PC-3 (cell line): ENCODE measurements at regions not wholly inside any gene's neighbourhood (a gene's known extent, or its start where the extent isn't known, plus 50 kb on each side); places are given as distances from the start of the nearest gene placed in this dataset.
A peak's percentile ranks its signal among the peaks of the same experiment; 100 is the strongest.

ENCODE experiments used
- ATAC-seq: fragments of 200-7000 bp; cut with Tn5 transposase; 2 replicates; pipeline ENCODE4 v1.9.1; 2020; ENCODE audit warnings: mild to moderate bottlenecking, moderate library complexity
- BruUV-seq: library from RNA; stranded (reverse); fragments of 400-500 nt; replicated peaks from 2 replicates; lab custom pipeline; 2021; lab: Mats Ljungman, UMichigan
- CTCF ChIA-PET: fragments of 300-600 bp; sonication (Branson Sonifier 250); formaldehyde crosslinking; loops from one replicate; lab custom pipeline; 2022; ENCODE audit warnings: antibody characterized with exemption; lab: Charles Lee
- POLR2A ChIA-PET: fragments of 300-600 bp; sonication (Branson Sonifier 250); formaldehyde crosslinking; loops from one replicate; lab custom pipeline; 2022; ENCODE audit warnings: antibody characterized with exemption; ENCODE audit not compliant: unreplicated experiment; lab: Charles Lee
- DNase-seq: peaks from one replicate; pipeline ENCODE4 v3.0.0-alpha.2; 2015
- H2AFZ ChIP-seq: fragments of 300-600 bp; sonication (generic); 2 replicates; pipeline ENCODE4 v1.6.0; 2016; ENCODE audit warnings: antibody characterized with exemption, low read length
- H3F3A ChIP-seq: fragments of 300-600 bp; sonication (generic); one replicate; pipeline ENCODE4 v1.6.0; 2017; ENCODE audit warnings: antibody characterized with exemption, low read length, control low read depth, mild to moderate bottlenecking; ENCODE audit not compliant: unreplicated experiment
- H3K27ac ChIP-seq: fragments of 300-600 bp; sonication (generic); 2 replicates; pipeline ENCODE4 v1.5.1; 2016; ENCODE audit warnings: mild to moderate bottlenecking, low read length
- H3K27me3 ChIP-seq: fragments of 300-600 bp; sonication (generic); 2 replicates; pipeline ENCODE4 v1.6.1; 2016; ENCODE audit warnings: low read length, mixed read lengths
- H3K36me3 ChIP-seq: fragments of 300-600 bp; sonication (generic); 2 replicates; pipeline ENCODE4 v1.6.1; 2016; ENCODE audit warnings: low read depth, mixed run types, low read length, mixed read lengths
- H3K4me1 ChIP-seq: fragments of 300-600 bp; sonication (generic); 2 replicates; pipeline ENCODE4 v1.5.1; 2016; ENCODE audit warnings: low read length; ENCODE audit not compliant: insufficient read depth
- H3K4me2 ChIP-seq: fragments of 300-600 bp; sonication (generic); 2 replicates; pipeline ENCODE4 v1.6.0; 2016; ENCODE audit warnings: low read length
- H3K4me3 ChIP-seq: fragments of 300-600 bp; sonication (generic); 2 replicates; pipeline ENCODE4 v1.5.1; 2016; ENCODE audit warnings: mild to moderate bottlenecking, low read length, mixed read lengths
- H3K79me2 ChIP-seq: fragments of 300-600 bp; sonication (generic); 2 replicates; pipeline ENCODE4 v1.6.1; 2017; ENCODE audit warnings: low read length, mixed read lengths
- H3K9ac ChIP-seq: fragments of 300-600 bp; sonication (generic); 2 replicates; pipeline ENCODE4 v1.6.0; 2016; ENCODE audit warnings: mild to moderate bottlenecking, low read length
- H3K9me2 ChIP-seq: fragments of 300-600 bp; sonication (generic); replicated peaks from 2 replicates; pipeline ENCODE4 v1.6.1; 2016; ENCODE audit warnings: mixed run types, low read length, mixed read lengths
- H3K9me3 ChIP-seq: fragments of 300-600 bp; sonication (generic); 2 replicates; pipeline ENCODE4 v1.6.1; 2016; ENCODE audit warnings: low read length, mixed read lengths
- H4K20me1 ChIP-seq: fragments of 300-600 bp; sonication (generic); 2 replicates; pipeline ENCODE4 v1.6.1; 2016; ENCODE audit warnings: low read length, mixed read lengths
- EZH2 ChIP-seq: fragments of 300-600 bp; sonication (generic); IDR thresholded peaks from one replicate; pipeline ENCODE4 v1.6.1; 2017; ENCODE audit warnings: antibody characterized with exemption, mild to moderate bottlenecking, low read length; ENCODE audit not compliant: unreplicated experiment
- EZH2phosphoT487 ChIP-seq: fragments of 300-600 bp; sonication (generic); IDR thresholded peaks from 2 replicates; pipeline ENCODE4 v1.6.1; 2018; ENCODE audit warnings: mild to moderate bottlenecking, antibody characterized with exemption, low read length, borderline replicate concordance
- intact Hi-C: fragments of 100-400 bp; cut with micrococcal nuclease; formaldehyde crosslinking; loops from 2 replicates; pipeline ENCODE4 v1.9.0; 2023
- TF ChIP-seq, protein P1 (sequence below): fragments of 300-600 bp; sonication (generic); conservative IDR thresholded peaks from 2 replicates; pipeline ENCODE4 v1.5.1; 2017; ENCODE audit warnings: antibody characterized with exemption, low read depth, mild to moderate bottlenecking, low read length

DNA sequence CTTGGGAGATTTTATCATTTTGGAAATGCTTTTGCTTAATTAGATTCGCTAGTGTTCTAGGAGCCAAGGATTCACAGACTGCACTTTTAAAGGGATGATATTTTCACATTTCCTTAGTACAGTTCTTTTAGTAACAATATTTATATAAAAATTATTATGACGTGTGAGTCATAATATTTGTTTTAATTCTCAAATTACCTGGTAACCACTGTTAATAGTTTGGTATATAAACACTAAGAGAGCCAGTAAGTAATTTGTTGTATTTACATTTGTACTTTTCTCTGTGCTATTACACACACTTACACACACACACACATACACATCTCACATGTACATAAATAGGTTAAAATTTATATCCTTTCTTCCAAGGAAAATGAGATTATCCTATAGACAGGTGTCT lies 58.8 kb upstream of the RAD23B start:
- ATAC-seq (peak; percentile 82), DNase-seq (peak; percentile 55)
- H3K36me3 ChIP-seq: no peaks in the 10 kb centered on the region
- POLR2A ChIA-PET: no interaction called here
- H3K27ac ChIP-seq: no peak overlapping the region
- intact Hi-C loops: no loop called here
- no peaks in the 10 kb centered on the region for H3K9me2 ChIP-seq
- BruUV-seq: no TSS peak
- H3K4me1 ChIP-seq: peaks cover 6% of the 10 kb centered on the region; the same call in 1 of the 2 replicates
- H3K4me2 ChIP-seq: peak overlapping the region; percentile 35
- H3K9ac ChIP-seq: no peak overlapping the region
- H3K79me2 ChIP-seq: no peaks in the 10 kb centered on the region
- no peaks in the 10 kb centered on the region for H4K20me1 ChIP-seq
- no peaks in the 10 kb centered on the region for H3F3A ChIP-seq
- H3K9me3 ChIP-seq: no peaks in the 10 kb centered on the region
- no peak overlapping the region for H2AFZ ChIP-seq
- H3K4me3 ChIP-seq: no peak overlapping the region
- H3K27me3 ChIP-seq: no peaks in the 10 kb centered on the region
- TF ChIP-seq, protein P1, sequence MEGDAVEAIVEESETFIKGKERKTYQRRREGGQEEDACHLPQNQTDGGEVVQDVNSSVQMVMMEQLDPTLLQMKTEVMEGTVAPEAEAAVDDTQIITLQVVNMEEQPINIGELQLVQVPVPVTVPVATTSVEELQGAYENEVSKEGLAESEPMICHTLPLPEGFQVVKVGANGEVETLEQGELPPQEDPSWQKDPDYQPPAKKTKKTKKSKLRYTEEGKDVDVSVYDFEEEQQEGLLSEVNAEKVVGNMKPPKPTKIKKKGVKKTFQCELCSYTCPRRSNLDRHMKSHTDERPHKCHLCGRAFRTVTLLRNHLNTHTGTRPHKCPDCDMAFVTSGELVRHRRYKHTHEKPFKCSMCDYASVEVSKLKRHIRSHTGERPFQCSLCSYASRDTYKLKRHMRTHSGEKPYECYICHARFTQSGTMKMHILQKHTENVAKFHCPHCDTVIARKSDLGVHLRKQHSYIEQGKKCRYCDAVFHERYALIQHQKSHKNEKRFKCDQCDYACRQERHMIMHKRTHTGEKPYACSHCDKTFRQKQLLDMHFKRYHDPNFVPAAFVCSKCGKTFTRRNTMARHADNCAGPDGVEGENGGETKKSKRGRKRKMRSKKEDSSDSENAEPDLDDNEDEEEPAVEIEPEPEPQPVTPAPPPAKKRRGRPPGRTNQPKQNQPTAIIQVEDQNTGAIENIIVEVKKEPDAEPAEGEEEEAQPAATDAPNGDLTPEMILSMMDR: no peak
- TF ChIP-seq EZH2phosphoT487: no peak
- no peak for TF ChIP-seq EZH2
- CTCF ChIA-PET: no interaction called here

DNA sequence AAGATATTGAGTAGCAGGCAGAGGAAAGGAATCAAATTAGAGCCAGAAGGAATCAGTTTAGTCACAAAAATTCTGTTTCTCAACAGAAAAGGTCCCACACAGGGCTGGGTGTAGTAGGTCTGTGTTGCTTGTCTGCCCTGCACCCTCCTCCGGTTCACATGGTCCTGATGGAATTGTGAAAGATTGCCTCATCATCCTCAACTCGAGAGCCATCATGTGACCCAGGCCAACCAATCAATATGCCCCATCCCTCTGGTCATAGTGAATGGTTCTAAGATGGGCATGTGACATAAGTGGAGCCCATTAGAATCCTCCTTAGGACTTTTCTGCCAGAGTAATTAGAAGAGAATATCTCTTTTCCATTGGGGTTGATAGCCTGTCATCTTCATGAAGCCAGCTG lies 56.7 kb upstream of the RAD23B start:
- Histone ChIP-seq H3K9me2 (no peaks in the 10 kb centered on the region), H3F3A (no peaks in the 10 kb centered on the region), H3K4me2 (no peak overlapping the region), H3K4me1 (peaks cover 6% of the 10 kb centered on the region; the same call in 1 of the 2 replicates), H3K9me3 (no peaks in the 10 kb centered on the region), H3K27me3 (no peaks in the 10 kb centered on the region), H3K36me3 (no peaks in the 10 kb centered on the region), H3K4me3 (no peak overlapping the region), H3K9ac (no peak overlapping the region), H2AFZ (no peak overlapping the region), H3K79me2 (no peaks in the 10 kb centered on the region), H3K27ac (no peak overlapping the region), H4K20me1 (no peaks in the 10 kb centered on the region)
- DNase-seq (no peak), ATAC-seq (no peak)
- intact Hi-C loops: no loop called here
- TF ChIP-seq EZH2 (no peak), EZH2phosphoT487 (no peak)
- TF ChIP-seq, protein P1: no peak
- BruUV-seq: no TSS peak
- ChIA-PET POLR2A (no interaction called here), CTCF (no interaction called here)

DNA sequence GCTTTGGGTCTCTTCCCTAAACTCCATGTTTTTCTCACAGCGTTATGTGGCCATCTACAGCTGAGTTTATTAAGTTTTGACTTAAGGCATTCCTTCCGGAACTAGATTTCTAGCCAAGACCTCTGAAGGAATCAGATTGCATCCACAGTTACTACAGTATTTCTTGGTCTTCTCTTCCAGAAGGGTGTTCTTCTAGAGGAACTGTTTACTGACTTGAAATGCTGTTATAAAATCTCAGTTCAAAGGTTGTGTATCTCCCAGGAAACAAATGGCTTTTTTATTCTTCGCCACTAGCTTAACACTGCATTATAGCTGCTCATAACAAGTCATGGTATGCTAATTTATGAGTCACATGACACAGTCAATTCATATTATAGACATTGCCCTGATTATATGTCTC lies 55.3 kb upstream of the RAD23B start:
- no peaks in the 10 kb centered on the region for H4K20me1 ChIP-seq
- no peak for TF ChIP-seq EZH2
- TF ChIP-seq, protein P1: no peak
- TF ChIP-seq EZH2phosphoT487: no peak
- H2AFZ ChIP-seq: no peak overlapping the region
- no peak overlapping the region for H3K9ac ChIP-seq
- H3K27me3 ChIP-seq: no peaks in the 10 kb centered on the region
- no peak overlapping the region for H3K4me2 ChIP-seq
- H3F3A ChIP-seq: no peaks in the 10 kb centered on the region
- BruUV-seq: no TSS peak
- no peak overlapping the region for H3K27ac ChIP-seq
- peaks cover 6% of the 10 kb centered on the region; the same call in 1 of the 2 replicates for H3K4me1 ChIP-seq
- H3K9me2 ChIP-seq: no peaks in the 10 kb centered on the region
- ChIA-PET POLR2A (no interaction called here), CTCF (no interaction called here)
- no peaks in the 10 kb centered on the region for H3K79me2 ChIP-seq
- ATAC-seq: 0 out of 2 replicates have a peak, but pooled peaks have one; percentile 20
- intact Hi-C loops: no loop called here
- no peak overlapping the region for H3K4me3 ChIP-seq
- no peaks in the 10 kb centered on the region for H3K9me3 ChIP-seq
- H3K36me3 ChIP-seq: no peaks in the 10 kb centered on the region
- no peak for DNase-seq
